MM.1S (cell line): ENCODE measurements at regions not wholly inside any gene's neighbourhood (a gene's known extent, or its start where the extent isn't known, plus 50 kb on each side); places are given as distances from the start of the nearest gene placed in this dataset.

Source experiments
- DNase-seq: peaks from one replicate; pipeline ENCODE4 v3.0.0-alpha.2; 2015
- H2AFZ ChIP-seq: fragments of 300-600 bp; sonication (generic); 2 replicates; pipeline ENCODE4 v1.6.0; 2016; ENCODE audit warnings: antibody characterized with exemption, low read length
- H3F3A ChIP-seq: fragments of 300-600 bp; sonication (generic); 2 replicates; pipeline ENCODE4 v1.6.1; 2016; ENCODE audit warnings: mild to moderate bottlenecking, antibody characterized with exemption, low read length, moderate library complexity, mixed read lengths; ENCODE audit not compliant: insufficient read depth
- H3K27ac ChIP-seq: fragments of 300-600 bp; sonication (generic); 2 replicates; pipeline ENCODE4 v1.5.1; 2016; ENCODE audit warnings: mild to moderate bottlenecking, low read length
- H3K27me3 ChIP-seq: fragments of 300-600 bp; sonication (generic); replicated peaks from 2 replicates; pipeline ENCODE4 v1.6.0; 2016; ENCODE audit warnings: low read length; ENCODE audit not compliant: insufficient read depth
- H3K36me3 ChIP-seq: fragments of 300-600 bp; sonication (generic); replicated peaks from 2 replicates; pipeline ENCODE4 v1.6.1; 2016; ENCODE audit warnings: mild to moderate bottlenecking, low read length, mixed read lengths; ENCODE audit not compliant: insufficient read depth
- H3K4me1 ChIP-seq: fragments of 300-600 bp; sonication (generic); 2 replicates; pipeline ENCODE4 v1.6.1; 2016; ENCODE audit warnings: low read length, mixed read lengths
- H3K4me2 ChIP-seq: fragments of 300-600 bp; sonication (generic); 2 replicates; pipeline ENCODE4 v1.6.0; 2016; ENCODE audit warnings: low read depth, low read length
- H3K4me3 ChIP-seq: fragments of 300-600 bp; sonication (generic); 2 replicates; pipeline ENCODE4 v1.5.1; 2016; ENCODE audit warnings: low read length, mixed read lengths
- H3K79me2 ChIP-seq: fragments of 300-600 bp; sonication (generic); 2 replicates; pipeline ENCODE4 v1.6.1; 2016; ENCODE audit warnings: mixed run types, low read length, mixed read lengths
- H3K9ac ChIP-seq: fragments of 300-600 bp; sonication (generic); 2 replicates; pipeline ENCODE4 v1.6.1; 2016; ENCODE audit warnings: low read length, mixed read lengths
- H3K9me2 ChIP-seq: fragments of 300-600 bp; sonication (generic); replicated peaks from 2 replicates; pipeline ENCODE4 v1.6.1; 2016; ENCODE audit warnings: mild to moderate bottlenecking, low read length, mixed read lengths; ENCODE audit not compliant: insufficient read depth
- H3K9me3 ChIP-seq: fragments of 300-600 bp; sonication (generic); replicated peaks from 2 replicates; pipeline ENCODE4 v1.6.1; 2016; ENCODE audit warnings: mild to moderate bottlenecking, low read length, mixed read lengths; ENCODE audit not compliant: insufficient read depth
- H4K20me1 ChIP-seq: fragments of 300-600 bp; sonication (generic); 2 replicates; pipeline ENCODE4 v1.6.1; 2016; ENCODE audit warnings: mild to moderate bottlenecking, low read length, moderate library complexity, mixed read lengths; ENCODE audit not compliant: insufficient read depth
- EZH2 ChIP-seq: fragments of 300-600 bp; sonication (generic); optimal IDR thresholded peaks from 2 replicates; pipeline ENCODE3; 2017; ENCODE audit warnings: low read depth, mild to moderate bottlenecking, antibody characterized with exemption, low read length, mixed read lengths
- EZH2phosphoT487 ChIP-seq: fragments of 300-600 bp; sonication (generic); IDR thresholded peaks from 2 replicates; pipeline ENCODE4 v1.6.1; 2018; ENCODE audit warnings: antibody characterized with exemption, low read length
- TF ChIP-seq, protein P1 (sequence below): fragments of 300-600 bp; sonication (generic); IDR thresholded peaks from 2 replicates; pipeline ENCODE4 v1.5.1; 2016; ENCODE audit warnings: antibody characterized with exemption, low read length, mixed read lengths

DNA sequence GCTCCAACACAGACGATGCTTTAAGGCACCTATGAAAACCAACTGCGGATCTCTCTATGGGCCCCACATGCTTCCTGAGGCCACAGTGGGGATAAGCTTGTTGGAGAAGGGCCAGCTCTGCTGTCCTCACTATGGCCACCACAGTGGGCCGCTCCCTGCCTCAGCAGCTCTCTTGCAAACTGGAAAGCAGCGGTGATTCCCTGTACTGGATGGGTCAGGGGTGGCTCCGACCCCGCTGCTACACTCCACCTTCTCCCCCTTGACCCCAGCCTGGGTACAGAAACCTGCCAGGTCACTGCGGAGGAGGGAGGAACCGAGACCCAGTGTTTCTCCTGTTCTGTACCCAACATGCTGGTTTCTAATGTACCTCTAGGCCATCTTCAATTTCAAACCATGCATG is 403.9 kb downstream of the CTTN start:
- TF ChIP-seq EZH2phosphoT487 = no peak
- TF ChIP-seq, protein P1, sequence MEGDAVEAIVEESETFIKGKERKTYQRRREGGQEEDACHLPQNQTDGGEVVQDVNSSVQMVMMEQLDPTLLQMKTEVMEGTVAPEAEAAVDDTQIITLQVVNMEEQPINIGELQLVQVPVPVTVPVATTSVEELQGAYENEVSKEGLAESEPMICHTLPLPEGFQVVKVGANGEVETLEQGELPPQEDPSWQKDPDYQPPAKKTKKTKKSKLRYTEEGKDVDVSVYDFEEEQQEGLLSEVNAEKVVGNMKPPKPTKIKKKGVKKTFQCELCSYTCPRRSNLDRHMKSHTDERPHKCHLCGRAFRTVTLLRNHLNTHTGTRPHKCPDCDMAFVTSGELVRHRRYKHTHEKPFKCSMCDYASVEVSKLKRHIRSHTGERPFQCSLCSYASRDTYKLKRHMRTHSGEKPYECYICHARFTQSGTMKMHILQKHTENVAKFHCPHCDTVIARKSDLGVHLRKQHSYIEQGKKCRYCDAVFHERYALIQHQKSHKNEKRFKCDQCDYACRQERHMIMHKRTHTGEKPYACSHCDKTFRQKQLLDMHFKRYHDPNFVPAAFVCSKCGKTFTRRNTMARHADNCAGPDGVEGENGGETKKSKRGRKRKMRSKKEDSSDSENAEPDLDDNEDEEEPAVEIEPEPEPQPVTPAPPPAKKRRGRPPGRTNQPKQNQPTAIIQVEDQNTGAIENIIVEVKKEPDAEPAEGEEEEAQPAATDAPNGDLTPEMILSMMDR = no peak
- H3K27me3 ChIP-seq = peaks cover 76% of the 10 kb centered on the region
- no peaks in the 10 kb centered on the region for H3K9me3 ChIP-seq
- H3K4me3 ChIP-seq = no peak overlapping the region
- no peaks in the 10 kb centered on the region for H3K4me1 ChIP-seq
- no peaks in the 10 kb centered on the region for H3F3A ChIP-seq
- no peak overlapping the region for H3K9ac ChIP-seq
- no peaks in the 10 kb centered on the region for H3K79me2 ChIP-seq
- H3K4me2 ChIP-seq = no peak overlapping the region
- H3K9me2 ChIP-seq = no peaks in the 10 kb centered on the region
- no peak overlapping the region for H3K27ac ChIP-seq
- no peaks in the 10 kb centered on the region for H4K20me1 ChIP-seq
- H2AFZ ChIP-seq = no peak overlapping the region
- no peak for DNase-seq
- no peaks in the 10 kb centered on the region for H3K36me3 ChIP-seq

- H3K9me3 ChIP-seq = no peaks in the 10 kb centered on the region
- H3K27ac ChIP-seq = no peak overlapping the region
- H3K4me1 ChIP-seq = no peaks in the 10 kb centered on the region
- no peak overlapping the region for H3K4me3 ChIP-seq
- no peak overlapping the region for H3K4me2 ChIP-seq
- no peak overlapping the region for H2AFZ ChIP-seq
- H3K27me3 ChIP-seq = peaks cover 77% of the 10 kb centered on the region
- no peaks in the 10 kb centered on the region for H3K9me2 ChIP-seq
- no peak for DNase-seq
- no peak overlapping the region for H3K9ac ChIP-seq
- H4K20me1 ChIP-seq = no peaks in the 10 kb centered on the region
- no peaks in the 10 kb centered on the region for H3F3A ChIP-seq
- no peaks in the 10 kb centered on the region for H3K79me2 ChIP-seq
- TF ChIP-seq EZH2 (no peak), EZH2phosphoT487 (no peak)
- no peaks in the 10 kb centered on the region for H3K36me3 ChIP-seq
Observed at GRCh38 chr11:70804139-70804837, 406.0 kb downstream of the CTTN start.

DNA sequence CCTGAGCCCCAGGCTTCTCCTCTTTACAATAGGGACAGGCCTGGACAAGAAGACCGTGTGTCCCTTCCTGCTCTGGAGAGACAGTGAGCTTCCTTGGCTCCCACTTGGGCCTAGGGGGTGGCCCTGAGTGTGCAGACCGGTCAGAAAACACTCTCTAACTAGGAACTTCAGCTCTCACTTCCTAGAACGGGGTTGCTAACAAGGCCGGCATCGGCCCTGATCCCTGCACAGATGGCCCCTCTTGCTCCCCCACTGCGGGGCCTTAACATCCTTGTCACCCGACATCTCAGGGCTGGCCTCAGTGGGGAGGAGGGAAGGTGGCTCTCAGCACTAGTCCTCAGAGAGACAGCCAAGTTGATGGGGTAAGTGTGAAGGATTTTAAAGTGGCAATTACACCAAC is 406.9 kb downstream of the CTTN start:
- no peaks in the 10 kb centered on the region for H4K20me1 ChIP-seq
- no peak overlapping the region for H3K27ac ChIP-seq
- H3K4me3 ChIP-seq = no peak overlapping the region
- TF ChIP-seq, protein P1 = no peak
- TF ChIP-seq EZH2 (no peak), EZH2phosphoT487 (no peak)
- no peaks in the 10 kb centered on the region for H3K36me3 ChIP-seq
- DNase-seq = no peak
- no peaks in the 10 kb centered on the region for H3F3A ChIP-seq
- no peak overlapping the region for H3K9ac ChIP-seq
- H3K4me2 ChIP-seq = no peak overlapping the region
- no peaks in the 10 kb centered on the region for H3K4me1 ChIP-seq
- peaks cover 77% of the 10 kb centered on the region for H3K27me3 ChIP-seq
- no peaks in the 10 kb centered on the region for H3K79me2 ChIP-seq
- no peak overlapping the region for H2AFZ ChIP-seq
- no peaks in the 10 kb centered on the region for H3K9me3 ChIP-seq
- no peaks in the 10 kb centered on the region for H3K9me2 ChIP-seq

- Histone ChIP-seq H3K27ac (no peak overlapping the region), H2AFZ (no peak overlapping the region), H4K20me1 (no peaks in the 10 kb centered on the region), H3K4me3 (no peak overlapping the region), H3K4me1 (no peaks in the 10 kb centered on the region), H3K9ac (no peak overlapping the region), H3K9me2 (no peaks in the 10 kb centered on the region), H3K9me3 (no peaks in the 10 kb centered on the region), H3K36me3 (no peaks in the 10 kb centered on the region), H3K79me2 (no peaks in the 10 kb centered on the region), H3K4me2 (no peak overlapping the region), H3K27me3 (peaks cover 77% of the 10 kb centered on the region), H3F3A (no peaks in the 10 kb centered on the region)
- TF ChIP-seq, protein P1 = no peak
- TF ChIP-seq EZH2phosphoT487 = no peak
- no peak for DNase-seq
Observed at GRCh38 chr11:70805971-70806370, 407.6 kb downstream of the CTTN start.
